Ovary (tissue), 7 donors: ENCODE measurements at regions not wholly inside any gene's neighbourhood (a gene's known extent, or its start where the extent isn't known, plus 50 kb on each side); places are given as distances from the start of the nearest gene placed in this dataset.

Experiments
- DNase-seq, 5 donors: peaks; one replicate each; pipeline ENCODE4 v3.0.0-alpha.2; 2019 to 2020
- H3K27ac ChIP-seq, 2 donors: fragments of 200-600 bp; one replicate each; pipeline versions ENCODE4 v1.5.1 to v1.8.0; 2019 to 2022
- H3K27me3 ChIP-seq: fragments of 200-600 bp; one replicate; pipeline ENCODE4 v1.8.0; 2022
- H3K36me3 ChIP-seq: fragments of 200-600 bp; sonication (generic); one replicate; pipeline ENCODE4 v1.5.1; 2019
- H3K4me1 ChIP-seq: one replicate; pipeline ENCODE4 v1.8.1; 2013; ENCODE audit warnings: mild to moderate bottlenecking, moderate library complexity; ENCODE audit not compliant: insufficient read depth
- H3K4me3 ChIP-seq: fragments of 200-600 bp; sonication (generic); one replicate; pipeline ENCODE4 v1.5.1; 2017
- H3K9me3 ChIP-seq, 2 donors: fragments of 200-600 bp in 1 of 2; sonication (generic) in 1 of 2; one replicate each; pipeline versions ENCODE4 v1.5.1 to v1.8.1; 2013 to 2019; ENCODE audit warnings: mild to moderate bottlenecking in 1 of 2, moderate library complexity in 1 of 2
- EP300 ChIP-seq: sonication (generic); formaldehyde crosslinking; IDR thresholded peaks from one replicate; pipeline ENCODE4 v1.6.1; 2017; ENCODE audit warnings: antibody characterized with exemption
- POLR2A ChIP-seq: fragments of 450-650 bp; IDR thresholded peaks from one replicate; pipeline ENCODE4 v1.6.1; 2017; ENCODE audit warnings: antibody characterized with exemption, mild to moderate bottlenecking, moderate library complexity
- WGBS, 3 donors: extraction: QIAGEN DNeasy Blood & Tissue Kit in 1 of 3; methylation state at CpG; one replicate each; pipeline versions ENCODE4 v1.1.5 to v1.1.7; 2013 to 2017; 5-methylcytosine and 5-hydroxymethylcytosine counted together
- intact Hi-C, 4 donors: fragments of 100-400 bp; cut with DNase I; formaldehyde crosslinking; loops; one replicate each; pipeline versions ENCODE4 v1.11.0 to v1.15.1; 2022 to 2023
- TF ChIP-seq, protein P1 (sequence below), 3 donors: fragments of 450-650 bp in 2 of 3; fragments of 200-600 bp in 1 of 3; IDR thresholded peaks; one replicate each; pipeline versions ENCODE4 v1.5.1 to v1.8.0; 2016 to 2022; ENCODE audit warnings: antibody characterized with exemption in 3 of 3, mild to moderate bottlenecking in 1 of 3
- donor health status: DM: no; HTN: no; CAD: no; lungs with moderate emphysema.
- donor health status: DM: no; HTN: no; CAD: no.
- donor health status: Bipolar disorder and iron deficiency.
- donor health status: DM: no; HTN: no; CAD: no.
- donor health status: DM: yes; HTN: yes; CAD: no.

DNA sequence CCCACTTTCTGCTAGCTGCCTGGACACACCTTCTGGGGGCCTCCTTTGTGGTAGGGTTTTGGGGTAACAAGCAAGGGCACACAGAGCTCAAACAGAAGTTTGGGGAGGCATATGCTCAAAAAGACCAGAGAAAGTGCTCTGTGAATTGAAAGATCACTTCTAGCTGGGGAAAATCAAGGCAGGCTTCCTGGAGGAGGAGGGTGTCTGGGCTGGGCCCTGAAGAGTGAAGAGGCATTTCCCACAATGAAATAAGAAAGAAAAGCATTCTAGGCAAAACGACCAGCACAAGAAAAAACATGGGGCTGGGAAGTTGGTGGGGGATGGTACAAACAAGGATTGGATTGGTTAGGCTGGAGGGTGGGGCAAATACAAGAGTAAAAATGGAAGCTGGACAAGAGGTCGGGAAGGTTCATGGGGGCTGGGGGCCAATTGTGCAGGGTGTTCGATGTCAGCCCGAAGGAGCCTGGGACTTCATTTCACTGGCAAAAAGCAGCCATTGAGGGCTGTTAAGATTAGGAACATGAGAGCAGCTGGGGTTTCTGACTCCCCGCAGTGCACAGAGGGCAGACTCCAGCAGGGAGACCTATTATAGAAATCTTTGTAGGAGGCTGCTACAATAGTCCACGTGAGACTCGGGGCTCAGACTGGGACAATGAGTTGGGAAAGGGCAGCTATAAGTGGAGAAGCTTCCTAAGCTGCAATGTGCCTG is 51.5 kb upstream of the CMKLR1 start:
- TF ChIP-seq, protein P1, sequence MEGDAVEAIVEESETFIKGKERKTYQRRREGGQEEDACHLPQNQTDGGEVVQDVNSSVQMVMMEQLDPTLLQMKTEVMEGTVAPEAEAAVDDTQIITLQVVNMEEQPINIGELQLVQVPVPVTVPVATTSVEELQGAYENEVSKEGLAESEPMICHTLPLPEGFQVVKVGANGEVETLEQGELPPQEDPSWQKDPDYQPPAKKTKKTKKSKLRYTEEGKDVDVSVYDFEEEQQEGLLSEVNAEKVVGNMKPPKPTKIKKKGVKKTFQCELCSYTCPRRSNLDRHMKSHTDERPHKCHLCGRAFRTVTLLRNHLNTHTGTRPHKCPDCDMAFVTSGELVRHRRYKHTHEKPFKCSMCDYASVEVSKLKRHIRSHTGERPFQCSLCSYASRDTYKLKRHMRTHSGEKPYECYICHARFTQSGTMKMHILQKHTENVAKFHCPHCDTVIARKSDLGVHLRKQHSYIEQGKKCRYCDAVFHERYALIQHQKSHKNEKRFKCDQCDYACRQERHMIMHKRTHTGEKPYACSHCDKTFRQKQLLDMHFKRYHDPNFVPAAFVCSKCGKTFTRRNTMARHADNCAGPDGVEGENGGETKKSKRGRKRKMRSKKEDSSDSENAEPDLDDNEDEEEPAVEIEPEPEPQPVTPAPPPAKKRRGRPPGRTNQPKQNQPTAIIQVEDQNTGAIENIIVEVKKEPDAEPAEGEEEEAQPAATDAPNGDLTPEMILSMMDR (IDR thresholded peaks at IDR 0.05), result no peak
- TF ChIP-seq EP300, result no peak
- TF ChIP-seq POLR2A, result no peak
- no peak overlapping the region for H3K4me3 ChIP-seq
- H3K9me3 ChIP-seq, result no peaks in the 10 kb centered on the region
- intact Hi-C loops, result no loop called here
- WGBS, 3 donors, result 17 to 28% (median 25%) methylated on average over 7 of the region's 7 CpGs
- H3K27me3 ChIP-seq, result no peaks in the 10 kb centered on the region
- no peaks in the 10 kb centered on the region for H3K36me3 ChIP-seq
- H3K4me1 ChIP-seq, result no peaks in the 10 kb centered on the region
- no peak overlapping the region for H3K27ac ChIP-seq
- DNase-seq, result no peak

DNA sequence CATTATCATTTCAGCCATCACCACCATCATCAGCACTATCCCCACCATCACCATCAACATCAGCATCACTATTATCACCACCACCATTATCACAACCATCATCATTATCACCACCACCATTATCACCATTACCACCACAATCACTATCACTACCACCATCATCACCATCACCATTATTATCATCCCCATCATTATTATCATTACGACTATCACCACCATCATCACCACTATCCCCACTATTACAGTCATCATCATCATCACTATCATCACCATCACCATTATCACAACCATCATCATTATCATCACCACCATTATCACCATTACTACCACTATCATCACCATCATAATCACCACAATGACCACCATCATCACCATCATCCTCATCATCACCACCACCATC is 50.4 kb upstream of the CMKLR1 start:
- no peaks in the 10 kb centered on the region for H3K36me3 ChIP-seq
- H3K27ac ChIP-seq, result no peak overlapping the region
- no peaks in the 10 kb centered on the region for H3K27me3 ChIP-seq
- no peaks in the 10 kb centered on the region for H3K4me1 ChIP-seq
- intact Hi-C loops, result no loop called here
- no peaks in the 10 kb centered on the region for H3K9me3 ChIP-seq
- no peak for DNase-seq
- TF ChIP-seq EP300 (no peak), POLR2A (no peak)
- TF ChIP-seq, protein P1 (IDR thresholded peaks at IDR 0.05), result no peak
- no peak overlapping the region for H3K4me3 ChIP-seq
- WGBS, 3 donors, result 73 to 86% (median 85%) methylated on average over 1 of the region's 1 CpG
